GM10248 (cell line): ENCODE measurements at regions not wholly inside any gene's neighbourhood (a gene's known extent, or its start where the extent isn't known, plus 50 kb on each side); places are given as distances from the start of the nearest gene placed in this dataset.
"Not testable (repeated sequence)": the region's sequence is repeated elsewhere in the genome, so short reads cannot be mapped to it uniquely, and the experiment has no call there.

ENCODE experiments used
- CTCF ChIA-PET: fragments of 300-600 bp; sonication (Branson Sonifier 250); formaldehyde crosslinking; extraction: SDS; loops from one replicate; lab custom pipeline; 2021; ENCODE audit warnings: antibody characterized with exemption; lab: Yijun Ruan, JAX
- POLR2A ChIA-PET: fragments of 350-650 bp; sonication (Branson Sonifier 250); formaldehyde crosslinking; extraction: SDS; loops from one replicate; lab custom pipeline; 2020; ENCODE audit warnings: antibody characterized with exemption; lab: Yijun Ruan, JAX
- DNase-seq: peaks from one replicate; pipeline ENCODE4 v3.0.0; 2012; ENCODE audit errors: extremely low spot score
- CTCF ChIP-seq: IDR thresholded peaks from 2 replicates; pipeline ENCODE4 v1.5.1; 2012; ENCODE audit warnings: mild to moderate bottlenecking, low read depth; ENCODE audit errors: extremely low read depth, missing control alignments, control extremely low read depth

- no peak for DNase-seq
- ChIA-PET POLR2A (no interaction called here), CTCF (no interaction called here)
- no peak for TF ChIP-seq CTCF
Measured at GRCh38 chr3:22819209-22819608, 383.9 kb upstream of the UBE2E2 start.

GRCh38 chr3:22835041-22835440, 368.1 kb upstream of the UBE2E2 start:
- DNase-seq = no peak
- ChIA-PET POLR2A (no interaction called here), CTCF (interaction anchor here (1.1 to 1.6 kb wide), 2 partner anchors 10 to 490 kb away, joined by 3 read pairs; no protein-coding TSS in a partner anchor)
- no peak for TF ChIP-seq CTCF

- ChIA-PET CTCF (interaction anchor here (1.1 to 1.3 kb wide), 2 partner anchors 9 kb away, joined by 3 to 4 read pairs; no protein-coding TSS in a partner anchor), POLR2A (no interaction called here)
- no peak for DNase-seq
- no peak for TF ChIP-seq CTCF
Measured at GRCh38 chr3:22836131-22836530, 367.0 kb upstream of the UBE2E2 start.

GRCh38 chr3:22843854-22844253, 359.3 kb upstream of the UBE2E2 start:
- ChIA-PET CTCF (no interaction called here), POLR2A (no interaction called here)
- no peak for DNase-seq
- TF ChIP-seq CTCF = no peak

- ChIA-PET CTCF (interaction anchor here (1.3 kb wide), 1 partner anchor 21 kb away, joined by 3 read pairs; no protein-coding TSS in a partner anchor), POLR2A (no interaction called here)
- DNase-seq = no peak
- TF ChIP-seq CTCF = no peak
Measured at GRCh38 chr3:22846566-22846965, 356.6 kb upstream of the UBE2E2 start.

GRCh38 chr3:22849583-22849982, 353.5 kb upstream of the UBE2E2 start:
- CTCF ChIA-PET, POLR2A ChIA-PET, DNase-seq: not testable (repeated sequence)

GRCh38 chr3:22856811-22857210, 346.3 kb upstream of the UBE2E2 start:
- DNase-seq = no peak
- POLR2A ChIA-PET = no interaction called here
- TF ChIP-seq CTCF = no peak
- CTCF ChIA-PET = interaction anchor here (1.3 kb wide), 1 partner anchor 22 kb away, joined by 3 read pairs; no protein-coding TSS in a partner anchor
